Astrocyte (in vitro differentiated cells and primary cell): ENCODE measurements at regions not wholly inside any gene's neighbourhood (a gene's known extent, or its start where the extent isn't known, plus 50 kb on each side); places are given as distances from the start of the nearest gene placed in this dataset.

Experiments used
- DNase-seq: peaks from one replicate; pipeline ENCODE4 v3.0.0-alpha.2; 2010; ENCODE audit warnings: low read depth
- FAIRE-seq: peaks from 2 replicates; lab custom pipeline; 2011; peaks lifted over from hg19 to GRCh38; lab: Jason Lieb, UNC
- H2AFZ ChIP-seq: 2 replicates; pipeline ENCODE4 v1.6.0; 2012; ENCODE audit warnings: low read depth, low read length, inconsistent platforms
- H3K27ac ChIP-seq: 2 replicates; pipeline ENCODE4 v1.5.1; 2011; ENCODE audit warnings: low read depth, low read length, inconsistent platforms
- H3K27me3 ChIP-seq: 2 replicates; pipeline ENCODE4 v1.6.0; 2011; ENCODE audit warnings: low read length, inconsistent platforms; ENCODE audit not compliant: insufficient read depth
- H3K36me3 ChIP-seq: 2 replicates; pipeline ENCODE4 v1.5.1; 2011; ENCODE audit warnings: low read length, inconsistent platforms; ENCODE audit not compliant: insufficient read depth
- H3K4me1 ChIP-seq: 2 replicates; pipeline ENCODE4 v1.5.1; 2011; ENCODE audit warnings: low read length, inconsistent platforms; ENCODE audit not compliant: insufficient read depth
- H3K4me2 ChIP-seq: 2 replicates; pipeline ENCODE4 v1.6.0; 2012; ENCODE audit warnings: low read length, inconsistent platforms
- H3K4me3 ChIP-seq: 2 replicates; pipeline ENCODE4 v1.5.1; 2011; ENCODE audit warnings: low read depth, mild to moderate bottlenecking, low read length, inconsistent platforms; ENCODE audit not compliant: insufficient read depth
- H3K79me2 ChIP-seq: 2 replicates; pipeline ENCODE4 v1.6.0; 2012; ENCODE audit warnings: mild to moderate bottlenecking, low read length, inconsistent platforms; ENCODE audit not compliant: insufficient read depth
- H3K9ac ChIP-seq: 2 replicates; pipeline ENCODE4 v1.6.0; 2012; ENCODE audit warnings: mild to moderate bottlenecking, low read length, inconsistent platforms
- H3K9me3 ChIP-seq: 2 replicates; pipeline ENCODE4 v1.5.1; 2012; ENCODE audit warnings: low read depth, mild to moderate bottlenecking, low read length, inconsistent platforms; ENCODE audit not compliant: insufficient read depth
- H4K20me1 ChIP-seq: 2 replicates; pipeline ENCODE4 v1.6.0; 2012; ENCODE audit warnings: low read length, inconsistent platforms; ENCODE audit not compliant: insufficient read depth
- H3K27ac Mint-ChIP-seq: one replicate; pipeline ENCODE4 v1.8.0; 2021; ENCODE audit warnings: mild to moderate bottlenecking, mixed read lengths; ENCODE audit not compliant: unreplicated experiment
- H3K27me3 Mint-ChIP-seq: one replicate; pipeline ENCODE4 v1.8.0; 2021; ENCODE audit warnings: low read depth, mixed read lengths; ENCODE audit not compliant: unreplicated experiment
- H3K36me3 Mint-ChIP-seq: one replicate; pipeline ENCODE4 v1.8.0; 2021; ENCODE audit warnings: low read depth, mixed read lengths; ENCODE audit not compliant: unreplicated experiment
- H3K4me1 Mint-ChIP-seq: one replicate; pipeline ENCODE4 v1.8.0; 2021; ENCODE audit warnings: low read depth, mixed read lengths; ENCODE audit not compliant: unreplicated experiment
- H3K4me3 Mint-ChIP-seq: one replicate; pipeline ENCODE4 v1.8.0; 2021; ENCODE audit warnings: mild to moderate bottlenecking, moderate library complexity, mixed read lengths; ENCODE audit not compliant: unreplicated experiment
- H3K9me3 Mint-ChIP-seq: one replicate; pipeline ENCODE4 v1.8.0; 2021; ENCODE audit warnings: mild to moderate bottlenecking, mixed read lengths; ENCODE audit not compliant: unreplicated experiment
- EZH2 ChIP-seq: IDR thresholded peaks from 2 replicates; pipeline ENCODE4 v1.6.1; 2012; ENCODE audit warnings: mild to moderate bottlenecking, low read length, inconsistent platforms; ENCODE audit not compliant: insufficient read depth
- TF ChIP-seq, protein P1 (sequence below): IDR thresholded peaks from 2 replicates; pipeline ENCODE4 v1.5.1; 2011; ENCODE audit warnings: low read depth, mild to moderate bottlenecking, inconsistent platforms, low read length, moderate library complexity; ENCODE audit not compliant: insufficient read depth

DNA sequence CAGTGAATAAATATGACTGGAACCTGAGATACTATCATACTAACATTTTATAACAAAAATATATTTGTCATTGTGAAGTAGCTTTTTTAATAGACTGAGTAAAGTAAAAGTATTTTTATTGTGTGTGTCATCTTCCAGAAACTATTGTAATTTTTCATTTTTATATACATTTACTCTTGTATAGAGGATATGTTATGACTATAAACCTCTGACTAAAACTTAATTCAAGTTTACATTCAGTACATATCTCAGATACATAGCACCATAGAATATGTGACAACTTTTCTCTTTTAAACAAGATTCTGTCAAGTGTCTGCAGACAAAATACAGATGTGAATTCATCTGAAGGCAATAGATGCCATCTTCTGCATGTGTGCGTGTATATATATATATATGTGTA lies 704.3 kb downstream of the SLITRK1 start:
- H3K4me1 Mint-ChIP-seq: no peaks in the 10 kb centered on the region
- no peaks in the 10 kb centered on the region for H3K36me3 Mint-ChIP-seq
- Histone ChIP-seq H4K20me1 (no peaks in the 10 kb centered on the region), H3K27ac (no peak overlapping the region), H3K4me1 (no peaks in the 10 kb centered on the region), H3K4me2 (no peak overlapping the region), H3K27me3 (no peaks in the 10 kb centered on the region), H3K9me3 (no peaks in the 10 kb centered on the region), H3K79me2 (no peaks in the 10 kb centered on the region), H2AFZ (no peak overlapping the region), H3K4me3 (no peak overlapping the region), H3K9ac (no peak overlapping the region), H3K36me3 (no peaks in the 10 kb centered on the region)
- DNase-seq: no peak
- FAIRE-seq: no peak
- no peaks in the 10 kb centered on the region for H3K27me3 Mint-ChIP-seq
- no peak overlapping the region for H3K4me3 Mint-ChIP-seq
- no peaks in the 10 kb centered on the region for H3K9me3 Mint-ChIP-seq
- TF ChIP-seq, protein P1, sequence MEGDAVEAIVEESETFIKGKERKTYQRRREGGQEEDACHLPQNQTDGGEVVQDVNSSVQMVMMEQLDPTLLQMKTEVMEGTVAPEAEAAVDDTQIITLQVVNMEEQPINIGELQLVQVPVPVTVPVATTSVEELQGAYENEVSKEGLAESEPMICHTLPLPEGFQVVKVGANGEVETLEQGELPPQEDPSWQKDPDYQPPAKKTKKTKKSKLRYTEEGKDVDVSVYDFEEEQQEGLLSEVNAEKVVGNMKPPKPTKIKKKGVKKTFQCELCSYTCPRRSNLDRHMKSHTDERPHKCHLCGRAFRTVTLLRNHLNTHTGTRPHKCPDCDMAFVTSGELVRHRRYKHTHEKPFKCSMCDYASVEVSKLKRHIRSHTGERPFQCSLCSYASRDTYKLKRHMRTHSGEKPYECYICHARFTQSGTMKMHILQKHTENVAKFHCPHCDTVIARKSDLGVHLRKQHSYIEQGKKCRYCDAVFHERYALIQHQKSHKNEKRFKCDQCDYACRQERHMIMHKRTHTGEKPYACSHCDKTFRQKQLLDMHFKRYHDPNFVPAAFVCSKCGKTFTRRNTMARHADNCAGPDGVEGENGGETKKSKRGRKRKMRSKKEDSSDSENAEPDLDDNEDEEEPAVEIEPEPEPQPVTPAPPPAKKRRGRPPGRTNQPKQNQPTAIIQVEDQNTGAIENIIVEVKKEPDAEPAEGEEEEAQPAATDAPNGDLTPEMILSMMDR: no peak
- no peak for TF ChIP-seq EZH2
- H3K27ac Mint-ChIP-seq: no peak overlapping the region

DNA sequence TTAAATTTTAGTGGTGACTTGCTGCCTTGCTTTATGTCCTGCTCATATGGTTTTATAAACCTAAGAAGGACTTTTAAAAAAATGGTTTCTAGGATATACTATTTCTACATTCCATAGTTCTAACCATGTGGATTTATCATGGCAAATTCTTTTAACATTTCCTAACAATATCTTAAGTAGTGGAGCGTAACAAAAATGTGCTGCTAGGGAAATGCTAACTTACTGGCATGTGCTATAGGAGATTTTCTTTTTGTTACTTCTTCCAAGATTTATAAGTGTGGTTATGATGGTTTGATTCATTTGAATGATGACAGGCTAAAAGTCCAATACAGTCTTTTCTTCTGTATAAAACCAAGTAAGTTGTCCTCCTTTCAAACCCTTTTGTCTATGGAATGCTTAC lies 713.7 kb downstream of the SLITRK1 start:
- DNase-seq (peak; percentile 13), FAIRE-seq (no peak)
- Histone ChIP-seq H2AFZ (no peak overlapping the region), H3K9me3 (no peaks in the 10 kb centered on the region), H3K4me1 (no peaks in the 10 kb centered on the region), H3K4me2 (no peak overlapping the region), H4K20me1 (no peaks in the 10 kb centered on the region), H3K79me2 (no peaks in the 10 kb centered on the region), H3K9ac (no peak overlapping the region), H3K27ac (no peak overlapping the region), H3K4me3 (no peak overlapping the region), H3K36me3 (no peaks in the 10 kb centered on the region), H3K27me3 (no peaks in the 10 kb centered on the region)
- Mint-ChIP-seq H3K4me1 (no peaks in the 10 kb centered on the region), H3K27ac (no peak overlapping the region), H3K9me3 (peaks cover 4% of the 10 kb centered on the region), H3K27me3 (no peaks in the 10 kb centered on the region), H3K36me3 (no peaks in the 10 kb centered on the region), H3K4me3 (no peak overlapping the region)
- TF ChIP-seq EZH2: no peak
- TF ChIP-seq, protein P1: no peak

DNA sequence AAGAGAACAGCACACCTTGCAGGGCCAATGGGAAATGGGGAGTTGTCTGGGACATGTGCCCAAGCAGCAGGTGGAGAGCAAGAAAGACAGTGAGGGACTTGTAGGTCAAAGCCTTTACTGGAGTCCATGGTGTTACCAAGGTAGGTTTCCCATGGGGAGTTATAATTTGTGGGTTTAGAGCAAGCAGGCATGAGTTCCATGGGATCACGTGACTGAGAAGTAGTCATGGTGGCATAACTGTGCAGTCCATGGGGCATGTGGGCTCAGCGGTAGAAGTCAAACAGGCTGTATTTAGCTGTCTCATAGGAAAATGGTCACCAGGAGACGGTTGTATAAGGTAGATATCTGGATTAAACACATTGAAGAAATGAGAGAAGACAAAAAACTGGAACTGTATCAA lies 715.1 kb downstream of the SLITRK1 start:
- no peak for FAIRE-seq
- Mint-ChIP-seq H3K9me3 (peaks cover 4% of the 10 kb centered on the region), H3K27ac (no peak overlapping the region)

More for the DNA sequence above, 715.1 kb downstream of the SLITRK1 start:
- H3K27me3 ChIP-seq: no peaks in the 10 kb centered on the region
- Mint-ChIP-seq H3K36me3 (no peaks in the 10 kb centered on the region), H3K4me1 (no peaks in the 10 kb centered on the region), H3K4me3 (no peak overlapping the region), H3K27me3 (no peaks in the 10 kb centered on the region)
- H3K9ac ChIP-seq: no peak overlapping the region
- no peaks in the 10 kb centered on the region for H3K4me1 ChIP-seq
- no peak overlapping the region for H3K4me2 ChIP-seq
- no peaks in the 10 kb centered on the region for H4K20me1 ChIP-seq
- H2AFZ ChIP-seq: no peak overlapping the region
- DNase-seq: no peak
- TF ChIP-seq EZH2: no peak
- TF ChIP-seq, protein P1: no peak
- H3K79me2 ChIP-seq: no peaks in the 10 kb centered on the region
- H3K36me3 ChIP-seq: no peaks in the 10 kb centered on the region
- H3K4me3 ChIP-seq: no peak overlapping the region
- H3K9me3 ChIP-seq: no peaks in the 10 kb centered on the region
- no peak overlapping the region for H3K27ac ChIP-seq
